NAMALWA (cell line): ENCODE measurements at regions not wholly inside any gene's neighbourhood (a gene's known extent, or its start where the extent isn't known, plus 50 kb on each side); places are given as distances from the start of the nearest gene placed in this dataset.

ENCODE experiments used
- DNase-seq: peaks from one replicate; pipeline ENCODE4 v3.0.0-alpha.2; 2015; ENCODE audit warnings: low spot score

DNA sequence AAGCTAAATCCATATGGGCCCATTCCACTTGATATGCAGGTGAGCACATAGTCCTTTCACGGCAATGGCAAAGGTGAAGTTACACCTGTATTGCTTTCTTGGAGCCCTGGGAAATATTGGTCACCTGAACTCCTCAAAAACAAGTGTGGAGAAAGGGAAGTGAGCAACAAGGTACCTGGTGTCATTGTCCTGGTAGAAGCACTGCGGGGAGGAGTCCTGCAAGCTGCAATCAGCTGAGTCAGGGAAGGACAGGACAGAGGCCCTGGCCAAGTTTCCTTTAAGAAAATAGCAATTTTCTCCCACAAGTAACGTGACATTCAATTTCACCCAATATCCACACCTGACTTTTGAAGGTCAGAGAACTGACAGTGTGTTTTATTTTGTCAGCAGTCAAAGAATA lies 389.1 kb downstream of the IRS2 start:
- DNase-seq, result no peak

DNA sequence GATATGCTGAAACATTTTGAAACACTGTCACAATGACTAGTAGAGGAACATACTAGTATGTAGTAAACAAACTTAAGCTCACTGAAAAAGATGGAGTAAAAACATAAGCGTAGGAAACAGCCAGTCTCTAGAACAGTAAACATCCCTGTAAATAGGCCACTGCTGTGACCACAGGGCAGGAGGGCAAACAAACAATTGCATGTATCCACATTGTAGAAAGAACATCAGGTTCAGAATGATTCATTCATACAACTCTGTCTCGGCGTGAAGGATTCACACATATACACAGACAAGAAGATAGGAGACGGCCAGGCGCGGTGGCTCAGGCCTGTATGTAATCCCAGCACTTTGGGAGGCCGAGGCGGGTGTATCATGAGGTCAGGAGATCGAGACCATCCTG lies 390.1 kb downstream of the IRS2 start:
- no peak for DNase-seq

DNA sequence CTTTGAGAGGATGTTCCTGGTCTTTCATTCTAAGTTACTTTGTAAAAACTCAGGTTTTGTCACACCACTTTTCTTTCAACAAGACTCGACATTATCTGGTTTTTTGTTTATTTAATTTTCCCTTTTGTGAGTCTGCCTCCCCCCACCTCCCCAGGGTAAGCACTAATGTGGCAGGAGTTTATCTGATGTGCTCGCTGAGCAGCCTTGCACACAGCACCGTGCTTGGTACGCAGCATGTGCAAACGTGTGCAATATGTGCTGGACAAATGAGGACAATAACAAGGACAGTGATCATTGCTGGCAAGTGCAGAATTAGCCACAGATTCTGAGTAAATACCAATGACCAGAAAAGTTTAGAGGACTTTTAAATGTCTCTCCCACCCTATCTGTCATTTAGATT lies 391.4 kb downstream of the IRS2 start:
- DNase-seq, result no peak

DNA sequence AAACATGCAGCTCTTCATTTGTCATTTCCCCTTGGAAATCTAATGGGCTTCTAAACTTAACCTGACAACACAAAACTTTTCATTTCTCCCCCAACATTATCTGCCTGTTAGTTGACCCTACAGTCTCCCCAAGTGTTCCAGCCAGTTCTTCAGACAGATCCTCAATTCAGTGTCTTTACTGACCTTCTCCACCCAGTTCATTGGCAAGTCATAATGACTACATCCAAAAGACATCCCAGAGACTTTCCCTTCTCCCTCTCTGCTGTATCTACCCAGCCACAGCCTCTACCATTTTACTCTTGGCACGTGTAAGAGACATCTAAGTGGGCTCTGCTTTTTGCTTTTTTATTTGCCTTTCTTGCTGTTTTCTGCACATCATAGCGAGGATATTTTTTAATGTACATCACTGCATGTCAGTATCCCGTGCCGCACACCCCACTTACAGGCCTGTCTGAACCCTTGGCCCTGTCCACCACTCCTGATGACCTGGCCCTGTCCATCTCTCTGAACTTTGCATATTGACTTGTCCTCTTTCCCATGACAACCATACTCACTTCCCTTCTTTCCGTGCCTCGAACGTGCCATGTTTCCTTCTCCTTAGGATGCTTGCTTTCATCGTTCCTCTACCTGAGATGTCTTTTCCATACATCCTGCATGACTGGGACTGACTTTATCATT lies 391.9 kb downstream of the IRS2 start:
- no peak for DNase-seq

DNA sequence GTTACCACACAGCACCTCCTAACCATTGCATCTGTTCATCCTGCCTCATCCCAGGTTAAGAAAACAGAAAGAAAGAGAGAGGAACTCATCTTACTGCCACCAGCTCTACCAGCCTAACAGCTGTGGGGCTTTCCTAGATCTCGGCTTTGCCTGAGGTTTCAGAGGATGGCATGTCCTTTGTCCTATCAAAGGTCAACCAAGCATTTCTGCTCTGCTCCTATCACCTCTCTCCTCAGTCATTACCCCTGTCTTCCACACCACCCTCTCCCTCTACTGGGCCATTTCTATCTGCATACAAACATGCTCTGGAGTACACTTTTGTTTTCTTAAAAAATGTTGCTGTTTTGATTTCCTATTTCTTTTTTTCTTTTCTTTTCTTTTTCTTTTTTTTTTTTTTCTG lies 393.3 kb downstream of the IRS2 start:
- DNase-seq, result no peak

DNA sequence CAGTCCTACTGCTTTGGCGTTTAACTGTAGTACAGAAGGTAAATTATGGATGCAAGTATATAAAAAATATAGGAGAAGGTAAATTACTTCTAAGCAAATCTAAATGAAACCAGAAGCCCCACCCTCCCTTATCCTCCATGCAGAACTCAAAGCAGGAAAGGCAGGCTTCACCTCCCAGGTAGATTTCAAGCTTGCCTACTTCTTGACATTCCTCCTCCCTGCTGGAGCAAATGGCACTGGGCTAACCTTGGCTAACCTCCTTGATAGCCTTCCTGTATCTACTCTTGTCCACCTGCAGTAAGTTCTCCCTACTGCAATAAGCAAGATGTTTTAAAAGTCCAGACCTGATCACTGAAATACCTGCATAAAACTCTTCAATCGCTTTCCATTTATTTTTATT lies 396.0 kb downstream of the IRS2 start:
- no peak for DNase-seq

DNA sequence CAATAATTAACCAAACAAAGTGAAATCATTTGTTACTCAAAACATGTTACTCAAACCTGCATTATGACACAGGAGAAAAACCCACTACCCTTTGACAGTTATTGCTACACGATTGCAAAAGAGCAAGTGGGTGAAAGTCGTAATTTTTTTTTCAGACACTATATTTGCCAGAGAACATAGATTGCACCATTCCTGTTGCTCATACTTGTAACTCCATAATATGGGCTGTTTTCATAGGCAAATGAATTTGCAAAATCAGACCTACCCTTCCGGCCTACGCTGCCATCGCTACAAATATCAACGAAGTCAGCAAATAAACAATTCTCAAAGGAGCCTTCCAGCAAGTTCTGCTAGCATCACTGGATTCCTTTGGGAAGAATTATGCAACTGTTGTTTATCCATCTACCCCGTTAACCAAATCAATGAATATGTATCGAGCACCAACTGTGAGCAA lies 396.5 kb downstream of the IRS2 start:
- no peak for DNase-seq

DNA sequence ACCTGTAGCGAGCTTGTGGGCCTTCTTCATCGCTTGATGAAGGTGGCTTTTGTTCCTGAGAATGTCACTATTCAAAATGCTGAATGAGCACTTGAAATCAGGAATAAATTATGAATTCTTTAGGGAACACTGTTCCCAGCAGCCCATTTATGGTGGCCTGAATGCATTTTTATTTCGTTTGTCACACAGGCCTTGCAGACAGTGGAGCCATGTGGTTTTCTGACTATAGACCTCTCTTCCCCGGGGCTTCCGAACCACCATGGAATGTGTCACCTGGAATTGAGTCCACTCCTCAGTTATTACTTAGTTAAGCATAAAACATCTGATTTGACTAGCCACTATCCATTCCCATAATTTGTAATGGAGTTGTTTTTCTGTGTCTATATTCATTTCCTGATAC lies 396.9 kb downstream of the IRS2 start:
- no peak for DNase-seq

DNA sequence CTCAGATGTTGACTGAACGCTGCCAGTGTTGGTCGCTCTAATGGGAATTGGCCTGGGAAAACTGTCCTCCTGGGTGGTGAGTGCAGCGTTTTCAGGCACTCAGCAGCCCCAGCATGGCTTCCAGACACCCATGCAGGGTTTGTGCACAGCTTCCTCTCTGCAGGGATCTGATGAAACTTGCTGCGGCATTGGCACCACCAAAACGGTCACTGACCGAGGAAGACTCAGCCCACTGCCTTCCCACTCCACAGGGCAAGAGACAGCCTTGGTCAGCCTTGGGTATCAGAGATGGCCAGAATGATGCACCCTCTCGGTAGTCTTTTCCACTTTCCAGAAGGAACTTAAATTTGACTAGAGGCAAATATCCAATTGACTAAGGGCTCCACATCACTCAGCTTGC lies 398.9 kb downstream of the IRS2 start:
- DNase-seq, result no peak

DNA sequence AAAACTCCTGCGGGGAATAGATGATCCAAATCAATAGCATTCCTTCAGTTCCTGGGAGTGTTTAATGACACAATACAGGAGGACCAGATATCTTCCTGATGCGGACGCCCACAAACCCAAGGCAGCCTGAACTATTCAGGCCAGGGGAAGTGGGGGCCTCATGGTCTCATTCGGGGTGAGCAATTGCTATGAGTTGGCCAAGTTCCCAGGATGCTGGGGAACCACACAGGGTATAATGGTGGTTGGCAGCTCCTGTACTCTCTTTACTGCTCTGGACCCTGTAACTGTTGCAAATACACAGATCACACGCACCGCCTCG lies 401.2 kb downstream of the IRS2 start:
- DNase-seq, result no peak

DNA sequence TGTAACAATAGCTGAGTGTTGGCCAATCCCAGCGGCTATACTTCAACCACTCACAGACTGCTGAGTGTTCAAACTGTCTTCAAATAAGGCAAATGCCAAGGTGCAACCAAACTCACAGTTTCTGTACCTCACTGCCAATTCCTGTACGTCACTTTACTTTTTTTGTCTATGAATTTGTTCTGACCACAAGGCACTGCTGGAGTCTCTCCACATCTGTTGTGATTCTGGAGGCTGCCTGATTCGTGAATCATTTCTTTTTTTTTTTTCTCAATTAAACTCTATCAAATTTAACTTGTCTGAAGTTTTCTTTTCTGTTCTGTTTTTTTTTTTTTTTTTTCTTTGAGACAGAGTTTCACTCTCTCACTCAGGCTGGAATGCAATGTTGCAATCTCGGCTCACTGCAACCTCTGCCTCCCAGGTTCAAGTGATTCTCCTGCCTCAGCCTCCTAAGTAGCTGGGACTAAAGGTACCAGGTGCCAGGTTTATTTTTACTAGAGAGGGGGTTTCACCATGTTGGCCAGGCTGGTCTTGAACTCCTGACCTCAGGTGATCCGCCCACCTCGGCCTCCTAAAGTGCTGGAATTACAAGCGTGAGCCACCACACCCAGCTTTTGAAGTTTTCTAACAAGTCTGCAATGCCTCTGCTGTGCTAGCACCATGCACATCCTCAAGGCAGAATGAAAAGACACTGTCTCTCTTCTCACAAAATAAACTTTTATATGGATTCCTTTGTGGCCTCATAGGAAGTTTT lies 401.7 kb downstream of the IRS2 start:
- DNase-seq, result no peak

DNA sequence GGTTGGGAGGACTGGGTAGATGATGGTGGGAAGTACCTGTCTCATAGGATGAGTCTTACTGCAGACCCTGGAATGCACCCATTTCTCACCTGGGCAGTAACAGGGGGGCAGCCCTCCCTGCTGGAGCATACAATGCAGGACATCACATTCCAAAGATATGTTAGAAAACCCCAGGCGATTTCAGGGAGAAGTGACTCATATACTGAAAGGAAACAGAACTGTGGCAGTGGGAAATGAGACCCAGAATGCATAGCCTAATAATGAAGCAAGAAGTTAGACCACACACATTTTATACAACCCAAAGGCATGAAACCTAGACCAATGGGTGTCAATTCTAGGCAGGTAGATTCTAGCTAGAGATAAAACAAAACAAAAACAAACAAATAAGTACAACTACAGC lies 402.7 kb downstream of the IRS2 start:
- no peak for DNase-seq

DNA sequence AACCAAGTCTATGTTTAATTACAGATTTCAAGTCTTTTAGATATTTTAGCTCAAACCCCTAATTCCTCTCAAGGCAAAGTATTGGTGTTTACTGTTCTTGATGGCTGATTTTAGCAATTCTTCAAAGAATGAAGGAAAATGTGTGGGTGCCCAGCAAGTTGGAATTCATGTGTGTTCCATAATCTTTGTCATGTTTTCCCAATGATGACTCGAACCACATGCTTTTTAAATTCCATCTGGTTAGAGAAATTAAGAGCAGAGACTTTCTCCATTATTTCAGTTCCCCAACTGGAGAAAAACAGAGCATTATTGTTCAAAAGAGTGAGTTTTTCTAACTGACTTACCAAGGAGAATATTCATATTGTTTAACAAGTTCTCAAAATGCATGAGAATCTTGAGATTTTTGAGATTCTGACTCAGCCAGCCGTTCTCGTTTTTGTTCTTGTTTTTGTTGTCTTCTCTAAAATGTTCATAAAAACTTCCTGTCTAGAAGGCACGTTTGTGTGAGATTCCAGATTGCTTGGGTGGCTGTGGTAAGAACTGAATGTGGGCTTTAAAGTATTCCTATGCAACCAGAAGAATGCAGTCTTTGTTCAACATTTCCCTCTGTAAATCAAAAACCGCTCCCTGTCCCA lies 404.7 kb downstream of the IRS2 start:
- no peak for DNase-seq

DNA sequence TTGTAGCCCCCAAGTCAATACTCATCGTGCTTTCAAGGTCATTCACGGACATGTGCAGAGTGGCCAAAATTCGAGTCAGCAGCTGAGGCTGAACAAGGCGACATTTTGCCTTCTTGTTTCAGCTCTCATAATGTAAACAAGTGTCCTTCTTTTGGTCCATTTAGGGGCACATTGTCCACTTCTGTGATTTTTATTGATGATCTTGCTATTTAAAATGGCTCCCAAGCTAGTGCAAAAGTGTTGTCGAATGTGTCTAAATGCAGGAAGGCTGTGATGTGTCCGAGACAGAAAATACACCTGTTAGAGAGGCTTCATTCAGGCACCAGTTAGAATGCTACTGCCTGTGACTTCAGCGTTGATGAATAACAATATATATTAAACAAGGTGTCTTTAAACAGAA lies 405.9 kb downstream of the IRS2 start:
- DNase-seq, result no peak

DNA sequence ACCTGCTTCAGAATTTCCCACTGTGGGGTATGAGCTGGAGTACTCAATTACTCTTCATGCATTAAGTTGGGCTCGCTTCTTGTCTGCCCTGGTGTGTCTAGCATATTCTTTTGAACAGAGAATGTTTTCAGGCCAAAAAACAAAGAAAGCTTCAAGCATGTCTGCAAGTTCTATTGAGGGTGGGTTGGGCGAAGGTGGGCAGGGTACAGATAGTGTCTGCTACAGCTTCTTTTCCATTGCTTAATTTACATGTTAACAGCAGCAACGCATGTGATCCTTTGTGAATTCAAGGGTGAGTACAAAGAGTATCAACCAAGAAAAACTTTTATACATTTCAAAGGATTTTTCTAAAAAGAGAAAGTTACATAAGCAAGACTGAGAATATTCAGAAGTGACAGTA lies 406.5 kb downstream of the IRS2 start:
- no peak for DNase-seq

DNA sequence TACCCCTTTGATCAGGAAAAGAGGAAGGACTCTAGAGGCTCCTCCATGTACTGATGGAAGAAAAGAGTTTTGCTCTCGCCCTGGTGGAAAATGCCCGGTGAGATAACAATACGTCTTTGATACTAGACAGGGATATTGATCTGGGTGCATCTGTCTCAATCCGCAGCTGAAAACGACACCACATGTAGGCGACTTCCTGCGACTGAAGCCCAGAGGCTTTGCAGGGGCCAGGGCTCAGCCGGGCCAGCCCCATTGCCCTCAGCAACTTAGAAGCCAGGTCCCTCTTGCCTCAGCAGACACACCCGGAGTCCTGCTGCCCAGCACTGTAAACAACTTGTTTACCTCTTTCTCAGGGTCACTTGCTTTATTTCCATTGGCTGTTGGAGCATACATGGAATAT lies 409.4 kb downstream of the IRS2 start:
- DNase-seq, result no peak

DNA sequence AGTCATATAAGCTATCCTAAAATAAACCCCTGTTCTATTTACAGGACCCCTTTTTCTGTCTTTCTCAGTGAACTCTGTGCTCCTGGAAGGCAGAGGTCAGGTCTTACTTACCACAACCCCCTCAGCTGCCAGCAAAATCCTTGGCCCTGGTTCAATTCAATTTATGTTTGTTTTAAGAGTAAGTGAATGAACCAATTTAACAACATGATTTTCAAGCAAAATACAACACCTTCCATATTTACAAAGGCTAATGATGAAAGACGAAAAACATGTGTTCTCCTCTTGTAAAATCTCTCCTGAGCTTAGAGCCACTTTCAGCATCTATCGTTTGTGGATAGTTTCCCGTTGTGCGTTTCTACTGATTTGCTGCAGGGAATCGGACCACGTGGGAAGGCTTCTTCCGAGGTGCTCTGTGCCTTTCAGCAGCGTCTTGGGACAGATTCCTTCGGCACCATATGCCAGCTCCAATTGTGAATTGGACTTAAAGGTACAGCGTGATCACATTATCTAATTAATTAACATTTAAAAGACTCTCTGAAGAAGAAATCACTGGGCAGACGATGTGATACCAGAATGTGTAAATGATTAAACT lies 411.7 kb downstream of the IRS2 start:
- no peak for DNase-seq

DNA sequence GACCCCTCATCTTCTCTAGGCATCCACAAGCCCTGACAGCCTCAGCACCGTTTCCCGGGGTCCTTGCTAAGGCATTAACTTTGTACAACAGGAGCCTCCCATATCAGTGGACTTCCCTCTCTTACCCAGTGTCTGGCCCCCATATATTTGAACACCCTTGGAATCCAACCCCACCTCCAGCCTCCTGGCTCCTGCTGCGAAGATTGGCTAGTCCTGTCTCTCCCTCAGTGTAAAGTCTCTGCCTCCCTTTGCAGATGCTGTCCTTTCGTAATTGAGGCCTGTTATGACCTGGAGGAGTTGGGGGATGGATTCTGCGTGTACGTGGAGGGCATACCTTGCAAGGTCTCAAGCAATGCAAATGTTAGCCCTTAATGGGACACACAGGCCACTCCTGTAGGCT lies 413.7 kb downstream of the IRS2 start:
- DNase-seq, result no peak

DNA sequence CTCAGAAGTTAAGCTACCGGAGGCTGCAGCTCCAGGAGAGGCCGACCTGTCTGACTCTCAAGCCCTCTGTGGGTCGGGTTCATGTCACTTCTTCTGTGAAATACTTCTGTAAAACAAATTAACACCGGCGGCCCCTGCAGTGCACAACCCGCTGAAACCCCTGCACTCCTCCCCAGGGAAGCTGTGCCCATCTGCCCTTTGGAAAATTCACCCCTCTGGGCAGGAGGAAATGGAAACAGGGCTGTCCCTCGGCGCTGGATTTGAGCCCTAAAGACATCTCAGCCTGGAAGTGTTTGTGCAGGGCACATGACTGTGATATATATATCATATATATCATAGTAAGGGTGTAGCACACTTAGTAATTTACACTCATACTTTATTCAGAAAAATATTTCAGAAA lies 415.3 kb downstream of the IRS2 start:
- DNase-seq, result no peak

DNA sequence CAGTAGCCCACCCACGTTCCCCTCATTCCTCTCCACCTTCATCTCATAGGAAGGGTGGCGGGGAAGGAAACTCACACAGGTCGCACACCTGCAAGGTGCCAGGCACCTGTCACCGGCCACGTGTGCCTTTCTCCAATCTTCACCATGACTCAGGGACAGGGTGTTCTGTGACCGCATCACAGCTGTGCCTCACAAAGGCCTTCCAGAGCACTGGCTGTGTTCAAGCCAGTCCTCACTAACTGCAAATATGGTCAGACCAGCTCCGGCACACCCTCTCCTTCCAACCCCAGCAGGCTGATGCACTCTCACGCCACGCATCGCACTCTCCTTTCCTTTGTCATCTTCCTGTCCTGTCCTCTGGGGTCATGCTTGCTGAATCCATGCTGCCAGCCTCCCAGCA lies 415.9 kb downstream of the IRS2 start:
- no peak for DNase-seq

DNA sequence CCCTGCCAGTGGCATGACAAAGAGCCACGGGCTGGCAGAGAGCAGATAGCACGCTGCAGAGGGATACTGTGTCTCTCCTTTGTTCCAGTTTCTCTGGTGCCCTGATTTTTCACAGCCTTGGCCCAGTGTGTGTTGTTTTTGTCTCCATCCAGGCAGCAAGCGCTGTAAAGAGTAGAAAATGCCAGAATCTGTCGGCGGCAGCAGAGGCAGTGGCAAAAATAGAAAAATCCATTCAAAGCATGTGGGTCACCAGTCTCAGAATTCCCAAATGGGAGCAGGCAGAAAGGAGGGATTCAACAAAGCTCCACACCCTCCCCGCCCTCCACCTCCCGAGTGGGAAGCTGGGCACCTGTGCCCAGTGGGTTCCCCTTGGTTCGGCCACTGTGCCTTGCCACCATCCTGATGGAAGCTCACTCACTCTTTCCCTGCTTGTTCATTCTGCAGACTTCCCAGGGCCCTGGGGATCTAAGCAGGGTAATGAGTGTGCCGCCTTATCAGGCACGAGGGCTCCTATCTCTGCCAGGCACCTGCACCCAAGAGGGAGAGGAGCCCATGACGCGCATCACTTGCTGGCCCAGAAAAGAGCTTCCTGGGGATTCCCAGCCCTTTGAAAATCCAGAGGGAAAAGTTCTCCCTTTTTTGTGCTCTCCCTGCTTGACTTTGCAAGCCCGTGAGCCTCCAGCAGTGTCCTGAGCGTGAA lies 416.9 kb downstream of the IRS2 start:
- DNase-seq, result no peak

DNA sequence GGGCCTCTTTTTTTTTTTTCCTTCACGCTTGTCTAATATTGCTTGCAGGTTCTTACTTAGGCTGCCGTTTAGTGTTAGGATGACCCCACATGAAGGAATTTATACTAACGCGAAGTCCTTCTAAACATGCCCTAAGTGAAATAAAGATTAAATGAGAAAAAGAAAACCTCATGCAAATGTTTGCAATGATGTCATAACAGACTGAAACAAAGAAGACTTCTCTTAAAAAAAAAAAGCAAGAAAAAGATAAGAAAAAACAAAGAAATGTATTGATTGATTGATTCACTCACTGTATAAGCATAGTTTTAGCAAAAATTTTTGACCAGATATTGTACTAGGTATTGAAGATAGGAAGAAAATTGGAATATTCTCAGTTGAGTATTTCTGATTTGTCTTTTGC lies 418.2 kb downstream of the IRS2 start:
- DNase-seq, result no peak

DNA sequence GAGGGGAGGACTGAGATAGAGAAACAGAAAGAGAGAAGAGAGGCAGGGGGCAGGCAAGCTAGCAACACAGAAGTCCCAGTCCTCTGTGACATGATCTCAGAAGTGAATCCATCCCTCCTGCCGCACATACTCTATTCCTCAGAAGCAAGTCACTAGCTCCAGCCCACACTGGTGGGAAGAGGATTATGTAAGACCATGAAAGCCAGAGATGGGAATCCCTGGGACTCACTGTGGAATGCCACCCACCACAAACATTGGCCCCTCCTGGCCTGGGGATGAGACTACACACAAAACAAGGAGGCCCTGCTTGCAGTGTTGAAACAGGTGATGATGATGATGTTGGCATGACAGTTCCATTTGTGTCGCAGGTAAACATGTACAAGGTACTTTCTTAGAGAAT lies 419.9 kb downstream of the IRS2 start:
- DNase-seq, result no peak
